Eye (tissue), 1 donor: ENCODE measurements at regions not wholly inside any gene's neighbourhood (a gene's known extent, or its start where the extent isn't known, plus 50 kb on each side); places are given as distances from the start of the nearest gene placed in this dataset.
"Not testable (repeated sequence)": the region's sequence is repeated elsewhere in the genome, so short reads cannot be mapped to it uniquely, and the experiment has no call there.

Experiments
- DNase-seq: peaks from one replicate; pipeline ENCODE4 v3.0.0-alpha.2; 2015

GRCh38 chr14:34299360-34299759 is 162.7 kb downstream of the SPTSSA start:
- no peak for DNase-seq

GRCh38 chr14:34297786-34298520 is 164.1 kb downstream of the SPTSSA start:
- no peak for DNase-seq

- no peak for DNase-seq
These were observed 178.4 kb downstream of the SPTSSA start for GRCh38 chr14:34283590-34283989.

GRCh38 chr14:34277191-34277590 is 184.8 kb downstream of the SPTSSA start:
- DNase-seq: no peak

GRCh38 chr14:34275530-34275929 is 186.5 kb downstream of the SPTSSA start:
- no peak for DNase-seq

- DNase-seq: no peak
These were observed 187.0 kb downstream of the SPTSSA start for GRCh38 chr14:34275078-34275477.

- not testable (repeated sequence) for DNase-seq
These were observed 188.3 kb downstream of the SPTSSA start for GRCh38 chr14:34273716-34274115.

GRCh38 chr14:34270361-34270760 is 191.7 kb downstream of the SPTSSA start:
- no peak for DNase-seq

- no peak for DNase-seq
These were observed 195.7 kb downstream of the SPTSSA start for GRCh38 chr14:34266344-34266743.

GRCh38 chr14:34262127-34262910 is 199.7 kb downstream of the SPTSSA start:
- peak; percentile 18 for DNase-seq

GRCh38 chr14:34259996-34260395 is 202.0 kb downstream of the SPTSSA start:
- no peak for DNase-seq

GRCh38 chr14:34258318-34258717 is 203.7 kb downstream of the SPTSSA start:
- no peak for DNase-seq

GRCh38 chr14:34257505-34257904 is 204.5 kb downstream of the SPTSSA start:
- DNase-seq: no peak

GRCh38 chr14:34256223-34256622 is 205.8 kb downstream of the SPTSSA start:
- DNase-seq: no peak

GRCh38 chr14:34254571-34254970 is 207.5 kb downstream of the SPTSSA start:
- DNase-seq: no peak

- no peak for DNase-seq
These were observed 208.0 kb downstream of the SPTSSA start for GRCh38 chr14:34254031-34254430.

GRCh38 chr14:34252227-34252626 is 209.8 kb downstream of the SPTSSA start:
- DNase-seq: no peak

- DNase-seq: no peak
These were observed 210.4 kb downstream of the SPTSSA start for GRCh38 chr14:34251662-34252061.

GRCh38 chr14:34250959-34251358 is 211.1 kb downstream of the SPTSSA start:
- no peak for DNase-seq

GRCh38 chr14:34247605-34248004 is 214.4 kb downstream of the SPTSSA start:
- DNase-seq: no peak

- DNase-seq: no peak
These were observed 215.8 kb downstream of the SPTSSA start for GRCh38 chr14:34246206-34246605.

GRCh38 chr14:34243401-34243800 is 218.6 kb downstream of the SPTSSA start:
- DNase-seq: no peak

- DNase-seq: no peak
These were observed 219.0 kb downstream of the SPTSSA start for GRCh38 chr14:34243001-34243400.

GRCh38 chr14:34241185-34241711 is 220.8 kb downstream of the SPTSSA start:
- DNase-seq: no peak
